Lower leg skin (tissue), 3 donors: ENCODE measurements at regions not wholly inside any gene's neighbourhood (a gene's known extent, or its start where the extent isn't known, plus 50 kb on each side); places are given as distances from the start of the nearest gene placed in this dataset.

Experiments used
- POLR2A ChIP-seq, 2 donors: fragments of 450-650 bp; IDR thresholded peaks; one replicate each; pipeline ENCODE4 v1.6.1; 2016 to 2017; ENCODE audit warnings: antibody characterized with exemption in 2 of 2, mild to moderate bottlenecking in 1 of 2, moderate library complexity in 1 of 2
- TF ChIP-seq, protein P1 (sequence below), 3 donors: fragments of 450-650 bp; IDR thresholded peaks; one replicate each; pipeline ENCODE4 v1.5.1; 2016; ENCODE audit warnings: antibody characterized with exemption in 3 of 3, mild to moderate bottlenecking in 3 of 3, moderate library complexity in 2 of 3

DNA sequence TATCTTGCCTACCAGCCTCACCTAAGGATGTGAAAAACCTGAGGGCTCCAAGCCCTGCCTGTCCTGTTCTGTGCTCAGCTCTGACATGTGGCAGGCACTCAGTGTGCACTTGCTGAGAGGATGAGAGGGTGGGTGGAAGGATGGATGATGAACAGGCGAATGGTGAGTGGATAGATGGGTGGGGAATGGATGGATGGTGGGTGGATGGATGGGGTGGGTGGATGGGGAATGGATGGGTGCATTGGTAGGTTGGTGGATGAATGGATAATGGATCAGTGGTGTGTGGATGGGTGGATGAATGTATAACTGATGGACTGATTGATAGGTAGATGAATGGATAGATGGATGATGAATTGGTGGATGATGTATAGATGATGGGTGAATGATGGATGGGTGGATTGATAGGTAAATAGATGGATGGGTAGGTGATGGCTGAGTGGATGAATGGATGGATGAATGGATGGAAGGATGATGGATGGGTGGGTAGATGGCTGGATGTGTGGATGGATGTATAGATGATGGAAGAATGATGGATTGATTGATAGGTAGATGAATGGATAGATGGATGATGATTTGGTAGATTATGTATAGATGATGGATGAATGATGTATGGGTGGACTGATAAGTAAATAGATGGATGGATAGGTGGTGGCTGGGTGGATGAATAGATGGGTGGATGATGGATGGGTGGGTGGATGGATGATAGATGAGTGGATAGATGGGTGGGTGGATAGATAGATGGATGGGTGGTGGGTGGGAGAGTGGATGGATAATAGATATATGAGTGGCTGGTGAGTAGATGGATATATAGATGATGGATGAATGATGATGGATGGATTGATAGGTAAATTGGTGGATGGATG, 69.3 kb upstream of the NKX1-1 start:
- TF ChIP-seq, protein P1, sequence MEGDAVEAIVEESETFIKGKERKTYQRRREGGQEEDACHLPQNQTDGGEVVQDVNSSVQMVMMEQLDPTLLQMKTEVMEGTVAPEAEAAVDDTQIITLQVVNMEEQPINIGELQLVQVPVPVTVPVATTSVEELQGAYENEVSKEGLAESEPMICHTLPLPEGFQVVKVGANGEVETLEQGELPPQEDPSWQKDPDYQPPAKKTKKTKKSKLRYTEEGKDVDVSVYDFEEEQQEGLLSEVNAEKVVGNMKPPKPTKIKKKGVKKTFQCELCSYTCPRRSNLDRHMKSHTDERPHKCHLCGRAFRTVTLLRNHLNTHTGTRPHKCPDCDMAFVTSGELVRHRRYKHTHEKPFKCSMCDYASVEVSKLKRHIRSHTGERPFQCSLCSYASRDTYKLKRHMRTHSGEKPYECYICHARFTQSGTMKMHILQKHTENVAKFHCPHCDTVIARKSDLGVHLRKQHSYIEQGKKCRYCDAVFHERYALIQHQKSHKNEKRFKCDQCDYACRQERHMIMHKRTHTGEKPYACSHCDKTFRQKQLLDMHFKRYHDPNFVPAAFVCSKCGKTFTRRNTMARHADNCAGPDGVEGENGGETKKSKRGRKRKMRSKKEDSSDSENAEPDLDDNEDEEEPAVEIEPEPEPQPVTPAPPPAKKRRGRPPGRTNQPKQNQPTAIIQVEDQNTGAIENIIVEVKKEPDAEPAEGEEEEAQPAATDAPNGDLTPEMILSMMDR (IDR thresholded peaks at IDR 0.05): no peak
- TF ChIP-seq POLR2A (IDR thresholded peaks at IDR 0.05): no peak
